Natural killer cell (primary cell): ENCODE measurements at regions not wholly inside any gene's neighbourhood (a gene's known extent, or its start where the extent isn't known, plus 50 kb on each side); places are given as distances from the start of the nearest gene placed in this dataset.

Experiments used
- ATAC-seq, 3 donors: fragments of 150-1000 bp in 2 of 3; fragments of 200-7000 bp in 1 of 3; cut with Tn5 transposase; 1 replicate in 1 of 3; 2 replicates in 2 of 3; pipeline ENCODE4 v1.10.0; 2021; ENCODE audit warnings: mild to moderate bottlenecking in 2 of 3, moderate library complexity in 2 of 3
- DNase-seq, 2 donors: peaks; one replicate each; pipeline versions ENCODE4 v3.0.0 to v3.0.0-alpha.2; 2013 to 2021; ENCODE audit warnings: mixed read lengths in 1 of 2
- H3K27ac ChIP-seq: one replicate; pipeline ENCODE4 v1.5.1; 2013; ENCODE audit warnings: mild to moderate bottlenecking, low read length
- H3K27me3 ChIP-seq: one replicate; pipeline ENCODE4 v1.6.1; 2013; ENCODE audit warnings: low read length; ENCODE audit not compliant: control insufficient read depth, insufficient read depth
- H3K36me3 ChIP-seq: one replicate; pipeline ENCODE4 v1.6.1; 2013; ENCODE audit warnings: low read length; ENCODE audit not compliant: control insufficient read depth, insufficient read depth
- H3K4me1 ChIP-seq: one replicate; pipeline ENCODE4 v1.6.1; 2013; ENCODE audit warnings: low read length; ENCODE audit not compliant: control insufficient read depth, insufficient read depth
- H3K4me3 ChIP-seq: one replicate; pipeline ENCODE4 v1.5.1; 2013; ENCODE audit warnings: low read length
- H3K9me3 ChIP-seq: one replicate; pipeline ENCODE4 v1.6.1; 2013; ENCODE audit warnings: low read length; ENCODE audit not compliant: control insufficient read depth, insufficient read depth
- H3K27ac Mint-ChIP-seq, 2 donors: one replicate each; pipeline ENCODE4 v1.8.0; 2022; ENCODE audit warnings: mild to moderate bottlenecking in 2 of 2, mixed read lengths in 2 of 2, moderate library complexity in 1 of 2
- H3K27me3 Mint-ChIP-seq, 2 donors: one replicate each; pipeline ENCODE4 v1.8.0; 2022; ENCODE audit warnings: low read depth in 2 of 2, mixed read lengths in 2 of 2
- H3K36me3 Mint-ChIP-seq: one replicate; pipeline ENCODE4 v1.8.0; 2022; ENCODE audit warnings: mixed read lengths
- H3K4me1 Mint-ChIP-seq, 2 donors: one replicate each; pipeline ENCODE4 v1.8.0; 2022; ENCODE audit warnings: mixed read lengths in 2 of 2
- H3K4me3 Mint-ChIP-seq: one replicate; pipeline ENCODE4 v1.8.0; 2022; ENCODE audit warnings: mild to moderate bottlenecking, moderate library complexity, mixed read lengths
- H3K9me3 Mint-ChIP-seq, 2 donors: one replicate each; pipeline ENCODE4 v1.8.0; 2022; ENCODE audit warnings: mixed read lengths in 2 of 2
- WGBS: methylation state at CpG from one replicate; pipeline ENCODE4 v1.1.7; 2013; ENCODE audit warnings: missing lambda C conversion rate; ENCODE audit not compliant: insufficient coverage; 5-methylcytosine and 5-hydroxymethylcytosine counted together
- intact Hi-C: fragments of 100-400 bp; cut with micrococcal nuclease; formaldehyde crosslinking; loops from one replicate; pipeline ENCODE4 v1.14.2; 2022
- TF ChIP-seq, protein P1 (sequence below): fragments of 200-600 bp; IDR thresholded peaks from one replicate; pipeline ENCODE4 v1.8.0; 2022; ENCODE audit warnings: antibody characterized with exemption

- Histone ChIP-seq H3K4me1 (peaks cover 13% of the 10 kb centered on the region), H3K27me3 (no peaks in the 10 kb centered on the region), H3K36me3 (no peaks in the 10 kb centered on the region), H3K9me3 (no peaks in the 10 kb centered on the region), H3K4me3 (no peak overlapping the region), H3K27ac (no peak overlapping the region)
- ATAC-seq (no peak), DNase-seq (no peak)
- no peaks in the 10 kb centered on the region for H3K27me3 Mint-ChIP-seq
- H3K4me3 Mint-ChIP-seq: no peak overlapping the region
- H3K9me3 Mint-ChIP-seq: no peaks in the 10 kb centered on the region
- H3K4me1 Mint-ChIP-seq: peaks cover 35 to 40% of the 10 kb centered on the region in 2 donors
- H3K27ac Mint-ChIP-seq: peak overlapping the region in 1 of 2 donors; percentile 22
- TF ChIP-seq, protein P1, sequence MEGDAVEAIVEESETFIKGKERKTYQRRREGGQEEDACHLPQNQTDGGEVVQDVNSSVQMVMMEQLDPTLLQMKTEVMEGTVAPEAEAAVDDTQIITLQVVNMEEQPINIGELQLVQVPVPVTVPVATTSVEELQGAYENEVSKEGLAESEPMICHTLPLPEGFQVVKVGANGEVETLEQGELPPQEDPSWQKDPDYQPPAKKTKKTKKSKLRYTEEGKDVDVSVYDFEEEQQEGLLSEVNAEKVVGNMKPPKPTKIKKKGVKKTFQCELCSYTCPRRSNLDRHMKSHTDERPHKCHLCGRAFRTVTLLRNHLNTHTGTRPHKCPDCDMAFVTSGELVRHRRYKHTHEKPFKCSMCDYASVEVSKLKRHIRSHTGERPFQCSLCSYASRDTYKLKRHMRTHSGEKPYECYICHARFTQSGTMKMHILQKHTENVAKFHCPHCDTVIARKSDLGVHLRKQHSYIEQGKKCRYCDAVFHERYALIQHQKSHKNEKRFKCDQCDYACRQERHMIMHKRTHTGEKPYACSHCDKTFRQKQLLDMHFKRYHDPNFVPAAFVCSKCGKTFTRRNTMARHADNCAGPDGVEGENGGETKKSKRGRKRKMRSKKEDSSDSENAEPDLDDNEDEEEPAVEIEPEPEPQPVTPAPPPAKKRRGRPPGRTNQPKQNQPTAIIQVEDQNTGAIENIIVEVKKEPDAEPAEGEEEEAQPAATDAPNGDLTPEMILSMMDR: no peak
- no peaks in the 10 kb centered on the region for H3K36me3 Mint-ChIP-seq
- intact Hi-C loops: loop anchor here (5.0 kb wide), 3 partner anchors 33 to 113 kb away; no protein-coding TSS in a partner anchor
Observed at GRCh38 chr12:68480526-68480925, 130.2 kb upstream of the RAP1B start.

DNA sequence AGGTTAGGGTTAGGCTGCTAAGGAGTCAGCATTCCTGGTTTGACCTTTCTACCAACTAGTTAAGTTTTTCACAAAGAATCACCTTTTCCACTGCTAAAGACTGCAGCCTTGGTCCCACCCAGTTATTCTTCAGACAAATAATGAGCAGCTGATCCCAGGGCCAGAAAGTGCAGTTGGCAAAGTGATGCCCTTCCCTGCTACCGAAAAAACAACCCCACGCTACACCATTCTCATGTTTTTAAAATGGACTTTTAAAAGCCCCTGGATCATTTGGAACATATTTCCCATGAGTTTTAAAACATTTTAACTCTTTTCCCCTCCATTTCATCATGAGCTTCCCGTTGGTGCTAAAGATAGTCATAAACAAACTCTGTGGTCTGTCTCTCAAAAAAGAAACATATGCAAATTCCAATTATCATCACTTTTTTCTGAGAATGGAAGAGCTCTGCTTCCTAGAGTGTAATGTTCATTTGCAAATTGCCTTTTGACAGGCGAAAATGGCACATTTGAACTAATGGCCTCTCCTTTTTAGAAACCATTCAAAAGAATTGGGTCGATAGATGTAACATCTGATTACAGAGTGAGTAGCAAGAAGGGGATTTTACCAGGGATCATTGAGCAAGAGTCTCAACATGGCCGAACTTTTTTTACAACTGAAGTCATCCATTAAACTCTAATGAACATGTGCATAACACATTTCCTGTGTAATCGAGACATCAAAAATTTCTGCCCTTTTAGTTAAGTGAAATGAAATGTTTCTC lies 129.3 kb upstream of the RAP1B start:
- WGBS: 51% methylated on average over 6 of the region's 7 CpGs
- H3K27ac ChIP-seq: peak overlapping the region; percentile 54

DNA sequence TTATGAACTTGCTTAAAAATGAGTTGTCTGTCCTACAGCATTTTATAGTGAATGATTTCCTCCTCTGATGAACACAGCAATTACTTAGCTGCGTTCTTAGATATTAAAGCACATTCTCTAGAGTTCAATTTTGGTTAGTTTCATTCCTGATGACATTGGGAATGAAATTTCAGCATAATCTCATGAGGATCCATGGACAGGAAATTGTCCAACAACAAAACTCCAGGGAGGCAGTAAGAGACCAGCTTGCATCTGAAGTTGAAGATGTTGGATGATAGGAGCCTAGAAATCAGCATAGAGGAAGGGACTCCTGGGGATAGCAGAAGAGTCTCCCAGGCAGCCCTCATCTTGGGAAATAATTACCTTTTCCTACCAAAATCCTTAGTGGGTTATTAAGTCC lies 128.7 kb upstream of the RAP1B start:
- no peaks in the 10 kb centered on the region for H3K36me3 ChIP-seq
- WGBS: no CpG with 5 or more reads among the region's 1 CpG
- H3K27me3 ChIP-seq: no peaks in the 10 kb centered on the region
- H3K9me3 Mint-ChIP-seq: no peaks in the 10 kb centered on the region
- no peaks in the 10 kb centered on the region for H3K9me3 ChIP-seq
- H3K27ac Mint-ChIP-seq: peak overlapping the region; percentile 87 to 89
- no peaks in the 10 kb centered on the region for H3K27me3 Mint-ChIP-seq
- intact Hi-C loops: loop anchor here (5.0 kb wide), 3 partner anchors 35 to 115 kb away; no protein-coding TSS in a partner anchor
- peaks cover 35 to 40% of the 10 kb centered on the region in 2 donors for H3K4me1 Mint-ChIP-seq
- no peak for DNase-seq
- peaks cover 13% of the 10 kb centered on the region for H3K4me1 ChIP-seq
- H3K4me3 Mint-ChIP-seq: no peak overlapping the region
- peak overlapping the region; percentile 76 for H3K27ac ChIP-seq
- H3K36me3 Mint-ChIP-seq: no peaks in the 10 kb centered on the region
- TF ChIP-seq, protein P1: no peak
- H3K4me3 ChIP-seq: no peak overlapping the region
- no peak for ATAC-seq

More for the DNA sequence above, 129.3 kb upstream of the RAP1B start:
- Histone ChIP-seq H3K27me3 (no peaks in the 10 kb centered on the region), H3K4me3 (no peak overlapping the region), H3K4me1 (peaks cover 13% of the 10 kb centered on the region), H3K9me3 (no peaks in the 10 kb centered on the region), H3K36me3 (no peaks in the 10 kb centered on the region)
- DNase-seq (peak in 1 of 2 donors; percentile 42), ATAC-seq (peak; percentile 28 to 32 (median 29))
- H3K36me3 Mint-ChIP-seq: no peaks in the 10 kb centered on the region
- intact Hi-C loops: loop anchor here (5.0 kb wide), 3 partner anchors 34 to 114 kb away; no protein-coding TSS in a partner anchor
- TF ChIP-seq, protein P1: no peak
- no peaks in the 10 kb centered on the region for H3K27me3 Mint-ChIP-seq
- H3K4me3 Mint-ChIP-seq: no peak overlapping the region
- H3K4me1 Mint-ChIP-seq: peaks cover 35 to 40% of the 10 kb centered on the region in 2 donors
- H3K27ac Mint-ChIP-seq: peak overlapping the region; percentile 87 to 89
- H3K9me3 Mint-ChIP-seq: no peaks in the 10 kb centered on the region
